Left renal pelvis (tissue), 4 donors: ENCODE measurements at regions not wholly inside any gene's neighbourhood (a gene's known extent, or its start where the extent isn't known, plus 50 kb on each side); places are given as distances from the start of the nearest gene placed in this dataset.

Source experiments
- DNase-seq, 4 donors: peaks; one replicate each; pipeline ENCODE4 v3.0.0-alpha.2; 2013; ENCODE audit warnings: low read depth in 4 of 4, low spot score in 3 of 4

GRCh38 chr16:26995522-26995921 is 71.2 kb upstream of the C16orf82 start:
- no peak for DNase-seq

- DNase-seq = no peak
Measured at GRCh38 chr16:27005386-27005785, 61.3 kb upstream of the C16orf82 start.
